Activated naive CD4-positive, alpha-beta T cell treated with anti-CD3 and anti-CD28 coated beads, Interleukin-2, amount 10 ng/mL, durations not matched to agents 7 days and 5 days (primary cell): ENCODE measurements at regions not wholly inside any gene's neighbourhood (a gene's known extent, or its start where the extent isn't known, plus 50 kb on each side); places are given as distances from the start of the nearest gene placed in this dataset.

Experiments
- CTCF ChIA-PET: fragments of 350-600 bp; sonication (Branson Sonifier 250); formaldehyde crosslinking; loops from one replicate; lab custom pipeline; 2021; ENCODE audit warnings: antibody characterized with exemption; lab: Charles Lee
- DNase-seq: peaks from one replicate; pipeline ENCODE4 v3.0.0-alpha.2; 2020
- H3K27ac Mint-ChIP-seq: one replicate; pipeline ENCODE4 v1.8.0; 2021; ENCODE audit warnings: mild to moderate bottlenecking, moderate library complexity, mixed read lengths
- H3K27me3 Mint-ChIP-seq: one replicate; pipeline ENCODE4 v1.8.0; 2021; ENCODE audit warnings: mild to moderate bottlenecking, mixed read lengths
- H3K36me3 Mint-ChIP-seq: one replicate; pipeline ENCODE4 v1.8.0; 2021; ENCODE audit warnings: mixed read lengths
- H3K4me1 Mint-ChIP-seq: one replicate; pipeline ENCODE4 v1.8.0; 2021; ENCODE audit warnings: mixed read lengths
- H3K4me3 Mint-ChIP-seq: one replicate; pipeline ENCODE4 v1.8.0; 2021; ENCODE audit warnings: mild to moderate bottlenecking, moderate library complexity, mixed read lengths
- H3K9me3 Mint-ChIP-seq: one replicate; pipeline ENCODE4 v1.8.0; 2021; ENCODE audit warnings: mixed read lengths

DNA sequence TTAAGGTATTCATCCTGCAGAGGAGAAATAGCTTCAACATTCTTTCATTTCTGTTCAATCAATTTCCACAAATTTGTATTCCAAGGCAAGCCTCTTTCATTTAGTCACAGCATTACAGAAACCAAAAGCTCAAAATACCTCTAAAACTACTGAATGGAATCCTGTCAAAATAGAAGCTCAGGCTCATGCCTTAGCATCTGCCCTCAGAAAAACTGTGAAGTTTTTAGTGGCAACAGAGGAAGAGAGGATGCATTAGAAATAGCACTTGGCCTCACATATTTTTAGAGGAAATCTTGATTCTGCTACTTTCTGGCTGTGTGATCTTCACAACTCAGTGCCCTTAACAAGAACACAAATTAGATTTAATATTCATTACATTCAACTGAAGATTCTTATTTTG, 69.1 kb upstream of the GALNT13 start:
- Mint-ChIP-seq H3K27ac (no peak overlapping the region), H3K4me3 (no peak overlapping the region), H3K9me3 (no peaks in the 10 kb centered on the region), H3K36me3 (no peaks in the 10 kb centered on the region), H3K4me1 (no peaks in the 10 kb centered on the region), H3K27me3 (no peaks in the 10 kb centered on the region)
- CTCF ChIA-PET: no interaction called here
- no peak for DNase-seq

DNA sequence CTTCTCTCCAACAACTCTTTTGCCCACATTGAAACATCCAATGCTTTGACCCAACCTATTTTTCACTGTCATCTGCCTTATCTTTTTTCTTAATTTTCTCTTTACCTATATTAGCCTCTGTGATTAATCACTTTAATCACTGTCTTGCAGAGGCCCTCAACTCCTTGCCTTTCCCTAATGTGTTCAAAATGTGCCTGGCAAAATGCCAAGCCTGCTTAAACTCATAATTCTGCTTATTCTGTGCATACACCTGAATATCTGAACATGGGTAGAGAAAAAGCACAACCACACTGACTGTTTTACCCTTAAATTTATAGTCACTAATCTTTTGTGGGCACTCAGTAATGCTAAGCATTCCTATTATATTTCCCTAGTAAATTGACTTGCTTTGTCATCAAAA, 63.0 kb upstream of the GALNT13 start:
- CTCF ChIA-PET: no interaction called here
- Mint-ChIP-seq H3K4me1 (no peaks in the 10 kb centered on the region), H3K36me3 (no peaks in the 10 kb centered on the region), H3K27me3 (no peaks in the 10 kb centered on the region), H3K4me3 (no peak overlapping the region), H3K27ac (no peak overlapping the region), H3K9me3 (no peaks in the 10 kb centered on the region)
- DNase-seq: no peak

GRCh38 chr2:153811516-153811915, 60.2 kb upstream of the GALNT13 start:
- CTCF ChIA-PET: no interaction called here
- Mint-ChIP-seq H3K36me3 (no peaks in the 10 kb centered on the region), H3K4me1 (no peaks in the 10 kb centered on the region), H3K27me3 (no peaks in the 10 kb centered on the region), H3K4me3 (no peak overlapping the region), H3K9me3 (peaks cover 2% of the 10 kb centered on the region), H3K27ac (no peak overlapping the region)
- DNase-seq: no peak

DNA sequence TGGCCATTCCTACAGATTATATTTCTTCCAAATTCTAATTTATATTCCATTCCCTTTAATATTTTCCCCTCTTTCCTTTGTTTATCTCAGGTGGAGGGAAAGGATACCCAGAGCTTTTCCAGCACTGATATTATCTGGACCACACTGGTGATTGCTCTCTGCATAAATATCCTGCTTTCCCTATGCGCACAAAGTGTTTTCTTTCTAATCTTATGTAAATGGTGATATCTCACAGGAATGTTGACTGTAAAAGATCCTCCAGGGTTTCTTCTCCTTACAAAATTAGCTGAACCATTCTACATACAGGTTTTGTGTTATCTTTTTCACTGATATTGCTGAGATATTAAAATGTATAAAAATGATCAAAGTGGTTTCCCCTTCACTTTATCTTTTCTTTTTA, 59.1 kb upstream of the GALNT13 start:
- Mint-ChIP-seq H3K36me3 (no peaks in the 10 kb centered on the region), H3K4me1 (no peaks in the 10 kb centered on the region), H3K9me3 (peaks cover 2% of the 10 kb centered on the region), H3K4me3 (no peak overlapping the region), H3K27me3 (no peaks in the 10 kb centered on the region), H3K27ac (no peak overlapping the region)
- no peak for DNase-seq
- CTCF ChIA-PET: no interaction called here

GRCh38 chr2:153818242-153818641, 53.5 kb upstream of the GALNT13 start:
- Mint-ChIP-seq H3K36me3 (no peaks in the 10 kb centered on the region), H3K4me1 (no peaks in the 10 kb centered on the region), H3K27me3 (no peaks in the 10 kb centered on the region), H3K4me3 (no peak overlapping the region), H3K27ac (no peak overlapping the region), H3K9me3 (peaks cover 2% of the 10 kb centered on the region)
- DNase-seq: no peak
- CTCF ChIA-PET: no interaction called here

DNA sequence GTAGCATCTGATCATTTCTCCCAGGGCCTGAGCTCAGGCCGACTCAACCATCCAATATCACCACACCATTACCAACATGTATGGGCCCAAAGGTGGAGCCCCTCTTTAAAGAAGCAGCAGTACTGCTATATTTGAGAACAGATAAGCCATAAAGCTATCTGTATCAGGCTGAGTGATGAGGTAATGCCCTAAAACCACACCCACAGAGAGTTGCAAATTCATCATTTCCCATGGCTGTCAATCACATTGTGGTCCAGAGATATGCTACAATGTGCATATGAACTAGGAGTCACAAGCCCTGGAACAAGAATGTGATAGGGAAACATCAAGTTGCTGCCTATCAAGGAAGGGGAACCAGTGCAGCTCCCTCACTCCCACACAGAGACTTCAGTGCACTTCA, 52.6 kb upstream of the GALNT13 start:
- H3K27ac Mint-ChIP-seq: no peak overlapping the region
- CTCF ChIA-PET: no interaction called here
- no peak overlapping the region for H3K4me3 Mint-ChIP-seq
- no peaks in the 10 kb centered on the region for H3K27me3 Mint-ChIP-seq
- no peaks in the 10 kb centered on the region for H3K4me1 Mint-ChIP-seq
- no peak for DNase-seq
- no peaks in the 10 kb centered on the region for H3K36me3 Mint-ChIP-seq
- peaks cover 2% of the 10 kb centered on the region for H3K9me3 Mint-ChIP-seq

GRCh38 chr2:153819501-153819900, 52.2 kb upstream of the GALNT13 start:
- H3K9me3 Mint-ChIP-seq: peaks cover 1% of the 10 kb centered on the region
- CTCF ChIA-PET: no interaction called here
- H3K27me3 Mint-ChIP-seq: no peaks in the 10 kb centered on the region
- no peaks in the 10 kb centered on the region for H3K4me1 Mint-ChIP-seq
- no peak overlapping the region for H3K27ac Mint-ChIP-seq
- DNase-seq: no peak
- H3K4me3 Mint-ChIP-seq: no peak overlapping the region
- H3K36me3 Mint-ChIP-seq: no peaks in the 10 kb centered on the region
